ENCODE measurements at regions not wholly inside any gene's neighbourhood (a gene's known extent, or its start where the extent isn't known, plus 50 kb on each side); places are given as distances from the start of the nearest gene placed in this dataset.
A peak's percentile ranks its signal among the peaks of the same experiment; 100 is the strongest.

- H2BK15ac ChIP-seq (ENCODE audit: low read depth, poor library complexity, severe bottlenecking): no peak overlapping the region
- no peak overlapping the region for H4K91ac ChIP-seq (ENCODE audit: low read length)
- no peak overlapping the region for H3K4ac ChIP-seq (ENCODE audit: low read depth in 1 of 2, low read length in 2 of 2)
- no peak overlapping the region for H3K18ac ChIP-seq (ENCODE audit: low read depth in 1 of 2, low read length in 2 of 2)
- peaks cover 3% of the 10 kb centered on the region for H3K9me3 ChIP-seq (ENCODE audit: control insufficient read depth, low read length)
- no peaks in the 10 kb centered on the region for H3K36me3 ChIP-seq (ENCODE audit: control insufficient read depth in 1 of 2, insufficient read depth in 2 of 2, low read depth in 1 of 2, low read length in 2 of 2)
- no peak overlapping the region for H2BK120ac ChIP-seq (ENCODE audit: low read depth, low read length)
- no peaks in the 10 kb centered on the region for H3K79me1 ChIP-seq (replicated peaks; ENCODE audit: low read length, poor library complexity, severe bottlenecking)
- H2AFZ ChIP-seq (ENCODE audit: low read depth, low read length): no peak overlapping the region
- no peaks in the 10 kb centered on the region for H3K27me3 ChIP-seq (ENCODE audit: control insufficient read depth in 1 of 2, insufficient read depth in 1 of 2, low read length in 2 of 2)
- H3K4me2 ChIP-seq (ENCODE audit: low read length, poor library complexity, severe bottlenecking): no peak overlapping the region
- no peak overlapping the region for H2AK5ac ChIP-seq (ENCODE audit: low read length, severe bottlenecking)
- no peaks in the 10 kb centered on the region for H3K4me1 ChIP-seq (ENCODE audit: control insufficient read depth, insufficient read depth, low read depth, low read length)
- peak overlapping the region in 1 of 2 experiments; percentile 61 for H3K4me3 ChIP-seq (ENCODE audit: insufficient read depth in 1 of 2, low read depth in 1 of 2, low read length in 2 of 2)
- H3K9ac ChIP-seq (ENCODE audit: low read length): no peak overlapping the region
- H4K8ac ChIP-seq (ENCODE audit: low read length): no peak overlapping the region
- H3K23ac ChIP-seq (ENCODE audit: low read length in 2 of 2): no peak overlapping the region
- 40% methylated on average over 1 of the region's 2 CpGs for WGBS
- DNase-seq: peak; percentile 2
- H2BK5ac ChIP-seq (ENCODE audit: low read depth, low read length, poor library complexity, severe bottlenecking): no peak overlapping the region
- no peak overlapping the region for H3K14ac ChIP-seq (ENCODE audit: low read length in 2 of 2)
- no peak overlapping the region for H3K27ac ChIP-seq (ENCODE audit: low read length, poor library complexity, severe bottlenecking)
- H2BK12ac ChIP-seq (ENCODE audit: low read length in 2 of 2): no peak overlapping the region
Observed at GRCh38 chr1:191695865-191696264, 462.4 kb upstream of the RGS18 start.

GRCh38 chr1:191696354-191696753 lies 461.9 kb upstream of the RGS18 start:
- H2BK12ac ChIP-seq (ENCODE audit: low read length in 2 of 2): no peak overlapping the region
- H3K27ac ChIP-seq (ENCODE audit: low read length, poor library complexity, severe bottlenecking): no peak overlapping the region
- no peaks in the 10 kb centered on the region for H3K4me1 ChIP-seq (ENCODE audit: control insufficient read depth, insufficient read depth, low read depth, low read length)
- H3K9ac ChIP-seq (ENCODE audit: low read length): no peak overlapping the region
- no peak overlapping the region for H3K14ac ChIP-seq (ENCODE audit: low read length in 2 of 2)
- H3K36me3 ChIP-seq (ENCODE audit: control insufficient read depth in 1 of 2, insufficient read depth in 2 of 2, low read depth in 1 of 2, low read length in 2 of 2): no peaks in the 10 kb centered on the region
- H4K91ac ChIP-seq (ENCODE audit: low read length): no peak overlapping the region
- 87% methylated on average over 3 of the region's 3 CpGs for WGBS
- H3K23ac ChIP-seq (ENCODE audit: low read length in 2 of 2): no peak overlapping the region
- no peak overlapping the region for H2AFZ ChIP-seq (ENCODE audit: low read depth, low read length)
- H3K27me3 ChIP-seq (ENCODE audit: control insufficient read depth in 1 of 2, insufficient read depth in 1 of 2, low read length in 2 of 2): no peaks in the 10 kb centered on the region
- H2BK15ac ChIP-seq (ENCODE audit: low read depth, poor library complexity, severe bottlenecking): no peak overlapping the region
- H3K9me3 ChIP-seq (ENCODE audit: control insufficient read depth, low read length): peaks cover 3% of the 10 kb centered on the region
- H3K18ac ChIP-seq (ENCODE audit: low read depth in 1 of 2, low read length in 2 of 2): no peak overlapping the region
- no peak overlapping the region for H3K4me2 ChIP-seq (ENCODE audit: low read length, poor library complexity, severe bottlenecking)
- no peaks in the 10 kb centered on the region for H3K79me1 ChIP-seq (replicated peaks; ENCODE audit: low read length, poor library complexity, severe bottlenecking)
- no peak for DNase-seq
- H3K4me3 ChIP-seq (ENCODE audit: insufficient read depth in 1 of 2, low read depth in 1 of 2, low read length in 2 of 2): peak overlapping the region in 1 of 2 experiments; percentile 61
- no peak overlapping the region for H2AK5ac ChIP-seq (ENCODE audit: low read length, severe bottlenecking)
- H3K4ac ChIP-seq (ENCODE audit: low read depth in 1 of 2, low read length in 2 of 2): no peak overlapping the region
- no peak overlapping the region for H2BK120ac ChIP-seq (ENCODE audit: low read depth, low read length)
- no peak overlapping the region for H2BK5ac ChIP-seq (ENCODE audit: low read depth, low read length, poor library complexity, severe bottlenecking)
- H4K8ac ChIP-seq (ENCODE audit: low read length): no peak overlapping the region

- Histone ChIP-seq H3K4me2 (ENCODE audit: low read length, poor library complexity, severe bottlenecking) (no peak overlapping the region), H2AK5ac (ENCODE audit: low read length, severe bottlenecking) (no peak overlapping the region), H2BK15ac (ENCODE audit: low read depth, poor library complexity, severe bottlenecking) (no peak overlapping the region), H2AFZ (ENCODE audit: low read depth, low read length) (no peak overlapping the region), H3K9me3 (ENCODE audit: control insufficient read depth, low read length) (peaks cover under 1% of the 10 kb centered on the region), H3K27ac (ENCODE audit: low read length, poor library complexity, severe bottlenecking) (no peak overlapping the region), H3K79me1 (replicated peaks; ENCODE audit: low read length, poor library complexity, severe bottlenecking) (no peaks in the 10 kb centered on the region), H3K27me3 (ENCODE audit: control insufficient read depth in 1 of 2, insufficient read depth in 1 of 2, low read length in 2 of 2) (no peaks in the 10 kb centered on the region), H3K14ac (ENCODE audit: low read length in 2 of 2) (no peak overlapping the region), H4K8ac (ENCODE audit: low read length) (no peak overlapping the region), H2BK5ac (ENCODE audit: low read depth, low read length, poor library complexity, severe bottlenecking) (no peak overlapping the region), H3K4me1 (ENCODE audit: control insufficient read depth, insufficient read depth, low read depth, low read length) (peaks cover 2% of the 10 kb centered on the region), H3K23ac (ENCODE audit: low read length in 2 of 2) (no peak overlapping the region), H3K4ac (ENCODE audit: low read depth in 1 of 2, low read length in 2 of 2) (no peak overlapping the region), H3K9ac (ENCODE audit: low read length) (no peak overlapping the region), H2BK12ac (ENCODE audit: low read length in 2 of 2) (no peak overlapping the region), H2BK120ac (ENCODE audit: low read depth, low read length) (no peak overlapping the region), H3K18ac (ENCODE audit: low read depth in 1 of 2, low read length in 2 of 2) (no peak overlapping the region), H3K4me3 (ENCODE audit: insufficient read depth in 1 of 2, low read depth in 1 of 2, low read length in 2 of 2) (no peak overlapping the region), H4K91ac (ENCODE audit: low read length) (no peak overlapping the region), H3K36me3 (ENCODE audit: control insufficient read depth in 1 of 2, insufficient read depth in 2 of 2, low read depth in 1 of 2, low read length in 2 of 2) (no peaks in the 10 kb centered on the region)
- no peak for DNase-seq
Observed at GRCh38 chr1:191697556-191697955, 460.7 kb upstream of the RGS18 start.

- no peak overlapping the region for H2AK5ac ChIP-seq (ENCODE audit: low read length, severe bottlenecking)
- H2BK12ac ChIP-seq (ENCODE audit: low read length in 2 of 2): no peak overlapping the region
- no peaks in the 10 kb centered on the region for H3K9me3 ChIP-seq (ENCODE audit: control insufficient read depth, low read length)
- H3K18ac ChIP-seq (ENCODE audit: low read depth in 1 of 2, low read length in 2 of 2): no peak overlapping the region
- no peak overlapping the region for H4K91ac ChIP-seq (ENCODE audit: low read length)
- no peak overlapping the region for H3K4ac ChIP-seq (ENCODE audit: low read depth in 1 of 2, low read length in 2 of 2)
- no peak overlapping the region for H2BK15ac ChIP-seq (ENCODE audit: low read depth, poor library complexity, severe bottlenecking)
- WGBS: 20% methylated on average over 1 of the region's 1 CpG
- no peak overlapping the region for H3K14ac ChIP-seq (ENCODE audit: low read length in 2 of 2)
- no peaks in the 10 kb centered on the region for H3K27me3 ChIP-seq (ENCODE audit: control insufficient read depth in 1 of 2, insufficient read depth in 1 of 2, low read length in 2 of 2)
- no peak overlapping the region for H3K9ac ChIP-seq (ENCODE audit: low read length)
- H3K4me1 ChIP-seq (ENCODE audit: control insufficient read depth, insufficient read depth, low read depth, low read length): peaks cover 2% of the 10 kb centered on the region
- H3K27ac ChIP-seq (ENCODE audit: low read length, poor library complexity, severe bottlenecking): no peak overlapping the region
- H2BK5ac ChIP-seq (ENCODE audit: low read depth, low read length, poor library complexity, severe bottlenecking): no peak overlapping the region
- H3K36me3 ChIP-seq (ENCODE audit: control insufficient read depth in 1 of 2, insufficient read depth in 2 of 2, low read depth in 1 of 2, low read length in 2 of 2): no peaks in the 10 kb centered on the region
- DNase-seq: no peak
- H4K8ac ChIP-seq (ENCODE audit: low read length): no peak overlapping the region
- no peaks in the 10 kb centered on the region for H3K79me1 ChIP-seq (replicated peaks; ENCODE audit: low read length, poor library complexity, severe bottlenecking)
- no peak overlapping the region for H3K23ac ChIP-seq (ENCODE audit: low read length in 2 of 2)
- no peak overlapping the region for H3K4me2 ChIP-seq (ENCODE audit: low read length, poor library complexity, severe bottlenecking)
- no peak overlapping the region for H3K4me3 ChIP-seq (ENCODE audit: insufficient read depth in 1 of 2, low read depth in 1 of 2, low read length in 2 of 2)
- no peak overlapping the region for H2AFZ ChIP-seq (ENCODE audit: low read depth, low read length)
- H2BK120ac ChIP-seq (ENCODE audit: low read depth, low read length): no peak overlapping the region
Observed at GRCh38 chr1:191698246-191698645, 460.0 kb upstream of the RGS18 start.

Data from mesenchymal stem cell (in vitro differentiated cells and primary cell).